Parathyroid adenoma (tissue), 2 donors: ENCODE measurements at regions not wholly inside any gene's neighbourhood (a gene's known extent, or its start where the extent isn't known, plus 50 kb on each side); places are given as distances from the start of the nearest gene placed in this dataset.

Experiments
- H2AFZ ChIP-seq: fragments of 300-600 bp; sonication (generic); one replicate; pipeline ENCODE4 v1.7.0; 2017; ENCODE audit warnings: antibody characterized with exemption, mild to moderate bottlenecking
- H3K27ac ChIP-seq: fragments of 300-600 bp; sonication (generic); one replicate; pipeline ENCODE4 v1.7.0; 2017
- H3K27me3 ChIP-seq: fragments of 300-600 bp; sonication (generic); one replicate; pipeline ENCODE4 v1.7.0; 2017; ENCODE audit warnings: low read length; ENCODE audit not compliant: control insufficient read depth, insufficient read depth
- H3K36me3 ChIP-seq: fragments of 300-600 bp; sonication (generic); one replicate; pipeline ENCODE4 v1.7.0; 2017; ENCODE audit warnings: low read length; ENCODE audit not compliant: control insufficient read depth, insufficient read depth
- H3K4me1 ChIP-seq: fragments of 300-600 bp; sonication (generic); one replicate; pipeline ENCODE4 v1.7.0; 2017; ENCODE audit warnings: control low read depth
- H3K4me2 ChIP-seq: fragments of 300-600 bp; sonication (generic); one replicate; pipeline ENCODE4 v1.7.0; 2017; ENCODE audit warnings: low read length
- H3K4me3 ChIP-seq: fragments of 300-600 bp; sonication (generic); one replicate; pipeline ENCODE4 v1.7.0; 2017; ENCODE audit warnings: low read depth, low read length
- H3K79me2 ChIP-seq: fragments of 300-600 bp; sonication (generic); one replicate; pipeline ENCODE4 v1.7.0; 2017; ENCODE audit warnings: control low read depth
- H3K9ac ChIP-seq: fragments of 300-600 bp; sonication (generic); one replicate; pipeline ENCODE4 v1.7.0; 2017; ENCODE audit warnings: mild to moderate bottlenecking
- H3K9me3 ChIP-seq: fragments of 300-600 bp; sonication (generic); one replicate; pipeline ENCODE4 v1.7.0; 2017; ENCODE audit warnings: low read length; ENCODE audit not compliant: control insufficient read depth
- TF ChIP-seq, protein P1 (sequence below): fragments of 300-600 bp; sonication (generic); IDR thresholded peaks from one replicate; pipeline ENCODE4 v1.7.0; 2017; ENCODE audit warnings: antibody characterized with exemption, mild to moderate bottlenecking
- donor health status: primary hyperparathyroidism.

DNA sequence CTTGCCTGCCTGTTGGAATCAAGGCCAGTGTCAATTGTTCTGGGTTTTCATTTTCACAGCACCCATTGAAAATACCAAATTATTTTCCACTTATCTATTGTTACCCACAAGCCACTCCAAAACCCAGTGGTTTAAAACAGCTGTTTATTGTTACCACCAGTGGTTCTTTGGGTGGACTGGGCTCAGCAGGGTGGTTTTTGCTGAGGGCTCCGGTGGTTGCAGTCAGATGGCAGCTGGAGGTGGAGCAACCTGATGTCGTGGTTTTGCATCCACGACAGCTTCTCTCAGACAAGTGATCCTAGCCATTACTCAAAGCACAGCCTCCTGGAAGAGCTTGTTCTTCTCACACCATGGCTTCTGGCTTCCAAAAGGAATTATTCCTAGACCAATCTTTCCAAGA, 235.1 kb upstream of the ADARB2 start:
- Histone ChIP-seq H2AFZ (no peak overlapping the region), H3K27ac (no peak overlapping the region), H3K4me2 (no peak overlapping the region), H3K4me3 (no peak overlapping the region), H3K9ac (no peak overlapping the region), H3K36me3 (no peaks in the 10 kb centered on the region), H3K79me2 (no peaks in the 10 kb centered on the region), H3K4me1 (no peaks in the 10 kb centered on the region), H3K27me3 (no peaks in the 10 kb centered on the region), H3K9me3 (no peaks in the 10 kb centered on the region)
- TF ChIP-seq, protein P1, sequence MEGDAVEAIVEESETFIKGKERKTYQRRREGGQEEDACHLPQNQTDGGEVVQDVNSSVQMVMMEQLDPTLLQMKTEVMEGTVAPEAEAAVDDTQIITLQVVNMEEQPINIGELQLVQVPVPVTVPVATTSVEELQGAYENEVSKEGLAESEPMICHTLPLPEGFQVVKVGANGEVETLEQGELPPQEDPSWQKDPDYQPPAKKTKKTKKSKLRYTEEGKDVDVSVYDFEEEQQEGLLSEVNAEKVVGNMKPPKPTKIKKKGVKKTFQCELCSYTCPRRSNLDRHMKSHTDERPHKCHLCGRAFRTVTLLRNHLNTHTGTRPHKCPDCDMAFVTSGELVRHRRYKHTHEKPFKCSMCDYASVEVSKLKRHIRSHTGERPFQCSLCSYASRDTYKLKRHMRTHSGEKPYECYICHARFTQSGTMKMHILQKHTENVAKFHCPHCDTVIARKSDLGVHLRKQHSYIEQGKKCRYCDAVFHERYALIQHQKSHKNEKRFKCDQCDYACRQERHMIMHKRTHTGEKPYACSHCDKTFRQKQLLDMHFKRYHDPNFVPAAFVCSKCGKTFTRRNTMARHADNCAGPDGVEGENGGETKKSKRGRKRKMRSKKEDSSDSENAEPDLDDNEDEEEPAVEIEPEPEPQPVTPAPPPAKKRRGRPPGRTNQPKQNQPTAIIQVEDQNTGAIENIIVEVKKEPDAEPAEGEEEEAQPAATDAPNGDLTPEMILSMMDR: no peak

DNA sequence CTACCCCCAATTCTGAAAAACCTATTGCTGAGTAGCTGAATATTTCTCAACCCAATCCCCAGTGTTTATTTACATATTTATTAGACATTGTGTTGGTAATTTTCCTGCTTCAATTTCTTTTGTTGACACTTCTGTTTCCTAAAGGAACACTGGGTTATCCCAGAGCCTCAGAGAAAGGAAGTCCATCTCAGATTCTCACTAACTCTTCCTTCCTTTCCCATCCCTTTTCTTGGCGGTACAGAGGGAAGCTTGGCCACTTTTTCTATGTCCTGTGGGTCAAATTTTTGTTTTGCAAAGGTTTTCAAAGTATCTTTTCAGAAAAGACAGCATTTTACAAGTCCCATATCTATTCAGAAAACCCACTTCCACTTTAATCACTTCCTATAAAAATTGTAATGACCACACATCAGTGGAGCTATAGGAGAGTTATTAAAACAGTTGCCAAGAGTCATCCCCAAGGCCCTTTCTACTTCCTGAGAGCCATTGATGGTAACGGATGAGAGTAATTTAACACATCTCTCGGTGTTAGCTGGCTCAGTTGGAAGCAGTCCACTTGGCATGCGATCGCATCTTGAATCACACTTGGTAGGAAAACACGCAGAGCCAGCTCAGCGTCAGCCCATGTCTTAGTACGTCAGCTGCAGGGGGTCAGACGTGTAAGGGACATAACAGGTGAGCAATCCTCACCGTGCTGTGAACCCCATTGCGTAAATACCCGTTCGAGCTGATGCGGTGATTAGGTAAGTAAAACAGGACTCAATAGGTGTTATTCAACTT, 231.1 kb upstream of the ADARB2 start:
- Histone ChIP-seq H3K4me3 (no peak overlapping the region), H3K4me1 (peaks cover 3% of the 10 kb centered on the region), H2AFZ (no peak overlapping the region), H3K9me3 (no peaks in the 10 kb centered on the region), H3K4me2 (no peak overlapping the region), H3K27me3 (no peaks in the 10 kb centered on the region), H3K79me2 (no peaks in the 10 kb centered on the region), H3K27ac (no peak overlapping the region), H3K36me3 (no peaks in the 10 kb centered on the region), H3K9ac (no peak overlapping the region)
- TF ChIP-seq, protein P1: no peak

DNA sequence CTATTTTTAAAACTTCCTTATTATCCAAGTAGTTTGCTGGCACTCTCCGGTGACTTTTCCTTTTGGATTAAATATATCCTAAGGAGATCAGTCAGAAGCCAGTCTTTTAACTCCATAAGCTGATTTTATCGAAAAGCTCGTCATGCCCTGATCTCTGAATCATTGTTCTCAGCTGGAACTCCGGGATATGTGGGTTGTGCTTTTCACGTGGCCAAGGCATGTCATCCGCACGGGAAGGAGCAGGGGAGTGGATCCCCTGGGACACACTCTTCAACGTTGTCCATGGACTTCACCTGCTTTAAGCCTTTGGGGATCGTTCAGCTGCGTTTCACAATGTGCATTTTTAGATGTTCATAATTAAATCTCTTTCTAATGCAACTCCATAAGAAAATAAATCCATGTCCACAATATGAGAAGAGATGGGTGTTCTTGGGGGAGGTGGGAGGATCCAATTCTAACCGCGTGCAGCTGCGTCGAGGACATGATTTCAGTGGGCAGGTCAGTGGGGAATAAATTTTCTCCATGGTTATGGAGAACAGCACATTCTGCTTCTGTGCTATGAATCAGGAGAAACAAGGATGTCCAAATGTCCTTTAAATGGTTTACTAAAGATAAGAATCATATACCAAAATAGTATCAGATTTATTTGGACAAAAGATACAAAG, 229.5 kb upstream of the ADARB2 start:
- no peak overlapping the region for H3K27ac ChIP-seq
- H3K4me3 ChIP-seq: peak overlapping the region; percentile 19
- H3K4me1 ChIP-seq: peaks cover 3% of the 10 kb centered on the region
- TF ChIP-seq, protein P1: no peak
- H3K27me3 ChIP-seq: no peaks in the 10 kb centered on the region
- no peaks in the 10 kb centered on the region for H3K79me2 ChIP-seq
- peak overlapping the region; percentile 59 for H3K4me2 ChIP-seq
- no peak overlapping the region for H3K9ac ChIP-seq
- H2AFZ ChIP-seq: peak overlapping the region; percentile 33
- H3K36me3 ChIP-seq: no peaks in the 10 kb centered on the region
- no peaks in the 10 kb centered on the region for H3K9me3 ChIP-seq

DNA sequence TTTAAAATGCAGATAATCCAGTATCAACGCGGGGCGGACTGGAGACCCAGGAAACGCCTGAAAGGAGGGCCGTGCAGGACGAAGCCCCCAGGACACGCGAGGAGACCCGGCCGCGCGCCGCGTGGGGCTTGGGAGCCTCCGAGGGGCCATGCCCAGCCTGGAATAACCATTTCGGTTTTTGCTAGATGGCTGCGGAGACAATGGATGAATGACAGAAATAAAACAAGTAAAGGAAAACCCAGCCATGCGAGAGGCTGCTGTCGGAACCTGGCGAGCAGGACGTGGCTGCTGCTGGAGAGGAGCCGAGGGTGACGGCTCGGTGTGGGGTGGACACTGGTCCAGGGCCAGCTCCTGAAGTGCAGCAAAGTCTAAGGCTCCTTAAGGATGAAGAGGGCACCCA, 227.2 kb upstream of the ADARB2 start:
- TF ChIP-seq, protein P1: no peak
- no peaks in the 10 kb centered on the region for H3K36me3 ChIP-seq
- peaks cover 3% of the 10 kb centered on the region for H3K4me1 ChIP-seq
- H3K27me3 ChIP-seq: no peaks in the 10 kb centered on the region
- no peak overlapping the region for H3K27ac ChIP-seq
- H3K4me2 ChIP-seq: no peak overlapping the region
- H3K4me3 ChIP-seq: no peak overlapping the region
- no peak overlapping the region for H3K9ac ChIP-seq
- no peaks in the 10 kb centered on the region for H3K79me2 ChIP-seq
- H3K9me3 ChIP-seq: no peaks in the 10 kb centered on the region
- no peak overlapping the region for H2AFZ ChIP-seq
